ENCODE measurements at regions not wholly inside any gene's neighbourhood (a gene's known extent, or its start where the extent isn't known, plus 50 kb on each side); places are given as distances from the start of the nearest gene placed in this dataset.

DNA sequence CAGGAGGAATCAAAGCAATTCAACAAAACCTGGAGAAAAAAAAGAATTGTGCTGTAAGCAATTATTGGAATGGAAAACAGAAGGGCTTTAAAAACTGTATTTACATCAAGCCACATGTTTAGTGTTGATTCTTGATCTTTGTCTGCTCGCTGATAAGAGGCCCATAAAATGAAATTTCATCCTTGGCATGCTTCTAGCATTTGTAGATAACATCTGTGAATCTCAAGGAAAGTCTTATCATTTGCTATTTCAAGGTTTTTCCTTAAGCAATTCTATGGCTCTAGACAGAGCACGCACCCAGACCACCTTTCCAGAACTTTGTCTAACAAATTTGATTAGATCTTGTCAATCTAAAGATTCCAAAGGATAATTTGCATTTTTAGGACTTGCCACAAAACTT, 181.0 kb upstream of the FGGY start:
- no peak for TF ChIP-seq POLR2A (IDR thresholded peaks at IDR 0.05)
- TF ChIP-seq, protein P1, sequence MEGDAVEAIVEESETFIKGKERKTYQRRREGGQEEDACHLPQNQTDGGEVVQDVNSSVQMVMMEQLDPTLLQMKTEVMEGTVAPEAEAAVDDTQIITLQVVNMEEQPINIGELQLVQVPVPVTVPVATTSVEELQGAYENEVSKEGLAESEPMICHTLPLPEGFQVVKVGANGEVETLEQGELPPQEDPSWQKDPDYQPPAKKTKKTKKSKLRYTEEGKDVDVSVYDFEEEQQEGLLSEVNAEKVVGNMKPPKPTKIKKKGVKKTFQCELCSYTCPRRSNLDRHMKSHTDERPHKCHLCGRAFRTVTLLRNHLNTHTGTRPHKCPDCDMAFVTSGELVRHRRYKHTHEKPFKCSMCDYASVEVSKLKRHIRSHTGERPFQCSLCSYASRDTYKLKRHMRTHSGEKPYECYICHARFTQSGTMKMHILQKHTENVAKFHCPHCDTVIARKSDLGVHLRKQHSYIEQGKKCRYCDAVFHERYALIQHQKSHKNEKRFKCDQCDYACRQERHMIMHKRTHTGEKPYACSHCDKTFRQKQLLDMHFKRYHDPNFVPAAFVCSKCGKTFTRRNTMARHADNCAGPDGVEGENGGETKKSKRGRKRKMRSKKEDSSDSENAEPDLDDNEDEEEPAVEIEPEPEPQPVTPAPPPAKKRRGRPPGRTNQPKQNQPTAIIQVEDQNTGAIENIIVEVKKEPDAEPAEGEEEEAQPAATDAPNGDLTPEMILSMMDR (IDR thresholded peaks at IDR 0.05), result no peak

Data from thyroid gland (tissue), 4 donors.